HT1080 (cell line): ENCODE measurements at regions not wholly inside any gene's neighbourhood (a gene's known extent, or its start where the extent isn't known, plus 50 kb on each side); places are given as distances from the start of the nearest gene placed in this dataset.

Experiments
- DNase-seq: peaks from one replicate; pipeline ENCODE4 v3.0.0-alpha.2; 2015; ENCODE audit warnings: low read depth

GRCh38 chr9:86893811-86894490 lies 53.4 kb downstream of the GAS1 start:
- no peak for DNase-seq

GRCh38 chr9:86892576-86892975 lies 54.7 kb downstream of the GAS1 start:
- DNase-seq = peak; percentile 9

GRCh38 chr9:86891886-86892437 lies 55.3 kb downstream of the GAS1 start:
- no peak for DNase-seq

GRCh38 chr9:86891091-86891490 lies 56.2 kb downstream of the GAS1 start:
- no peak for DNase-seq

GRCh38 chr9:86885232-86885631 lies 62.1 kb downstream of the GAS1 start:
- no peak for DNase-seq

GRCh38 chr9:86876621-86877196 lies 70.6 kb downstream of the GAS1 start:
- DNase-seq = no peak

GRCh38 chr9:86868616-86869015 lies 78.7 kb downstream of the GAS1 start:
- DNase-seq = no peak

GRCh38 chr9:86867804-86868313 lies 79.4 kb downstream of the GAS1 start:
- DNase-seq = no peak

GRCh38 chr9:86865952-86866351 lies 81.4 kb downstream of the GAS1 start:
- DNase-seq = no peak

GRCh38 chr9:86860006-86860405 lies 87.3 kb downstream of the GAS1 start:
- no peak for DNase-seq

GRCh38 chr9:86859056-86859455 lies 88.2 kb downstream of the GAS1 start:
- no peak for DNase-seq

GRCh38 chr9:86858009-86858408 lies 89.3 kb downstream of the GAS1 start:
- no peak for DNase-seq

GRCh38 chr9:86856259-86856658 lies 91.0 kb downstream of the GAS1 start:
- DNase-seq = no peak

GRCh38 chr9:86854898-86855523 lies 92.3 kb downstream of the GAS1 start:
- DNase-seq = peak; percentile 73

GRCh38 chr9:86846656-86847055 lies 100.7 kb downstream of the GAS1 start:
- no peak for DNase-seq

GRCh38 chr9:86843206-86843605 lies 104.1 kb downstream of the GAS1 start:
- no peak for DNase-seq

- DNase-seq = no peak
Measured at GRCh38 chr9:86842573-86842972, 104.7 kb downstream of the GAS1 start.

- DNase-seq = no peak
Measured at GRCh38 chr9:86839522-86839921, 107.8 kb downstream of the GAS1 start.

GRCh38 chr9:86838519-86839497 lies 108.5 kb downstream of the GAS1 start:
- DNase-seq = no peak

GRCh38 chr9:86837345-86837744 lies 110.0 kb downstream of the GAS1 start:
- DNase-seq = no peak

- no peak for DNase-seq
Measured at GRCh38 chr9:86836797-86837196, 110.5 kb downstream of the GAS1 start.
